SK-N-SH (cell line): ENCODE measurements at regions not wholly inside any gene's neighbourhood (a gene's known extent, or its start where the extent isn't known, plus 50 kb on each side); places are given as distances from the start of the nearest gene placed in this dataset.

ENCODE experiments used
- CTCF ChIA-PET: fragments of 300-600, 350-600 bp; formaldehyde crosslinking; extraction: SDS; loops from one replicate; lab custom pipeline; 2021; lab: Yijun Ruan, JAX
- POLR2A ChIA-PET: fragments of 350-600 bp; sonication (Branson Sonifier 250); formaldehyde crosslinking; extraction: SDS; loops from one replicate; lab custom pipeline; 2020; ENCODE audit warnings: antibody characterized with exemption, inconsistent platforms; lab: Yijun Ruan, JAX
- DNase-seq: peaks from one replicate; pipeline ENCODE4 v3.0.0; 2012
- H2AFZ ChIP-seq: fragments of 200-600 bp; sonication (generic); 2 replicates; pipeline ENCODE4 v1.8.1; 2016; ENCODE audit warnings: antibody characterized with exemption, mild to moderate bottlenecking, low read depth
- H3F3A ChIP-seq: fragments of 200-600 bp; sonication (generic); replicated peaks from 2 replicates; pipeline ENCODE3; 2016; ENCODE audit warnings: antibody characterized with exemption, mild to moderate bottlenecking; ENCODE audit not compliant: insufficient read depth
- H3K27ac ChIP-seq, 2 experiments: fragments of 200-500 bp in 1 of 2; fragments of 200-600 bp in 1 of 2; sonication (Bioruptor generic) in 1 of 2; sonication (generic), shearing (Covaris generic) in 1 of 2; 2 replicates each; pipeline versions ENCODE4 v1.5.1 to v1.6.1; 2014 to 2016; ENCODE audit warnings: low read depth in 2 of 2, inconsistent platforms in 1 of 2, low read length in 1 of 2, mild to moderate bottlenecking in 1 of 2, mixed read lengths in 1 of 2
- H3K27me3 ChIP-seq: fragments of 200-600 bp; sonication (generic), shearing (Covaris generic); 2 replicates; pipeline ENCODE4 v1.6.1; 2016; ENCODE audit warnings: mixed run types; ENCODE audit not compliant: insufficient read depth
- H3K36me3 ChIP-seq, 2 experiments: fragments of 200-500 bp in 1 of 2; fragments of 200-600 bp in 1 of 2; sonication (Bioruptor generic) in 1 of 2; sonication (generic) in 1 of 2; replicated peaks in 1 of 2; 2 replicates each; pipeline versions ENCODE3 to v1.5.1; 2014 to 2016; ENCODE audit warnings: low read length in 1 of 2, mild to moderate bottlenecking in 1 of 2; ENCODE audit not compliant: insufficient read depth in 2 of 2, control insufficient read depth in 1 of 2
- H3K4me1 ChIP-seq, 2 experiments: fragments of 200-500 bp in 1 of 2; fragments of 200-600 bp in 1 of 2; sonication (Bioruptor generic) in 1 of 2; sonication (generic), shearing (Covaris generic) in 1 of 2; 2 replicates each; pipeline versions ENCODE4 v1.5.1 to v1.6.1; 2014 to 2016; ENCODE audit warnings: low read depth in 1 of 2, low read length in 1 of 2, mixed run types in 1 of 2; ENCODE audit not compliant: insufficient read depth in 2 of 2, control insufficient read depth in 1 of 2
- H3K4me2 ChIP-seq: fragments of 200-600 bp; sonication (generic), shearing (Covaris generic); 2 replicates; pipeline ENCODE4 v1.6.1; 2017; ENCODE audit warnings: mixed run types
- H3K4me3 ChIP-seq, 2 experiments: fragments of 200-500 bp in 1 of 2; fragments of 200-600 bp in 1 of 2; sonication (Bioruptor generic) in 1 of 2; sonication (generic), shearing (Covaris generic) in 1 of 2; 2 replicates each; pipeline versions ENCODE4 v1.5.1 to v1.8.1; 2014 to 2016; ENCODE audit warnings: low read depth in 2 of 2, inconsistent platforms in 1 of 2, low read length in 1 of 2, mild to moderate bottlenecking in 1 of 2, mixed read lengths in 1 of 2, moderate library complexity in 1 of 2
- H3K79me2 ChIP-seq: fragments of 200-600 bp; sonication (generic); 2 replicates; pipeline ENCODE4 v1.8.1; 2017; ENCODE audit warnings: mild to moderate bottlenecking; ENCODE audit not compliant: insufficient read depth
- H3K9ac ChIP-seq: fragments of 200-600 bp; sonication (generic); 2 replicates; pipeline ENCODE4 v1.6.1; 2017; ENCODE audit warnings: mixed run types
- H3K9me2 ChIP-seq: fragments of 200-600 bp; sonication (generic); 2 replicates; pipeline ENCODE4 v1.6.1; 2017; ENCODE audit warnings: mixed run types
- H3K9me3 ChIP-seq: fragments of 200-600 bp; sonication (generic); 2 replicates; pipeline ENCODE4 v1.6.1; 2017; ENCODE audit warnings: mixed run types, mild to moderate bottlenecking, moderate library complexity
- H4K20me1 ChIP-seq: fragments of 200-600 bp; sonication (generic); 2 replicates; pipeline ENCODE4 v1.6.1; 2017; ENCODE audit warnings: mild to moderate bottlenecking, mixed run types; ENCODE audit not compliant: insufficient read depth
- CHD2 ChIP-seq: fragments of 150-350 bp; IDR thresholded peaks from 2 replicates; pipeline ENCODE4 v1.6.1; 2018; ENCODE audit warnings: low read length; ENCODE audit not compliant: partially characterized antibody
- ELF1 ChIP-seq: IDR thresholded peaks from 2 replicates; pipeline ENCODE4 v1.4.0; 2012
- IRF3 ChIP-seq: fragments of 150-350 bp; IDR thresholded peaks from 2 replicates; pipeline ENCODE4 v1.6.1; 2016; ENCODE audit warnings: mild to moderate bottlenecking, low read depth, low read length
- MAX ChIP-seq: IDR thresholded peaks from 2 replicates; pipeline ENCODE4 v1.4.0; 2012; ENCODE audit warnings: low read depth
- RCOR1 ChIP-seq: fragments of 150-350 bp; IDR thresholded peaks from 2 replicates; pipeline ENCODE4 v1.6.1; 2017; ENCODE audit warnings: antibody characterized with exemption, low read length
- SIN3A ChIP-seq: IDR thresholded peaks from 2 replicates; pipeline ENCODE4 v1.6.1; 2012; ENCODE audit warnings: low read depth, mild to moderate bottlenecking, low read length, moderate library complexity, borderline replicate concordance
- TCF12 ChIP-seq: IDR thresholded peaks from 2 replicates; pipeline ENCODE4 v1.4.0; 2012
- TEAD4 ChIP-seq: IDR thresholded peaks from 2 replicates; pipeline ENCODE4 v1.4.0; 2012; ENCODE audit warnings: mild to moderate bottlenecking, borderline replicate concordance; ENCODE audit not compliant: insufficient read depth
- USF2 ChIP-seq: fragments of 150-350 bp; IDR thresholded peaks from 2 replicates; pipeline ENCODE4 v1.6.1; 2017; ENCODE audit warnings: antibody characterized with exemption, low read length, low read depth, borderline replicate concordance
- YY1 ChIP-seq: IDR thresholded peaks from 2 replicates; pipeline ENCODE4 v1.4.0; 2012; ENCODE audit warnings: low read depth, mild to moderate bottlenecking
- WGBS: methylation state at CpG from one replicate; pipeline ENCODE4 v1.1.6; 2017; ENCODE audit warnings: low lambda C conversion rate; 5-methylcytosine and 5-hydroxymethylcytosine counted together

- no peak for TF ChIP-seq USF2
- no peak for TF ChIP-seq IRF3
- TF ChIP-seq RCOR1: no peak
- TF ChIP-seq CHD2: no peak
- TF ChIP-seq SIN3A: no peak
- no peak for TF ChIP-seq TEAD4
- no peak for TF ChIP-seq YY1
Observed at GRCh38 chr22:47388778-47389177, 626.3 kb downstream of the TBC1D22A start (continued).

- DNase-seq: no peak
Observed at GRCh38 chr22:47388331-47388730, 625.9 kb downstream of the TBC1D22A start.

More at GRCh38 chr22:47388331-47388730, 625.9 kb downstream of the TBC1D22A start:
- 25% methylated on average over 4 of the region's 7 CpGs for WGBS
- H3K9me2 ChIP-seq: no peaks in the 10 kb centered on the region
- TF ChIP-seq TEAD4 (no peak), ELF1 (no peak), MAX (no peak), USF2 (no peak), TCF12 (no peak)
- no peak overlapping the region for H3K4me3 ChIP-seq
- no peak overlapping the region for H3K4me2 ChIP-seq
- no peak overlapping the region for H3K9ac ChIP-seq
- no peaks in the 10 kb centered on the region for H4K20me1 ChIP-seq
- H3K27me3 ChIP-seq: peaks cover 6% of the 10 kb centered on the region
- no peaks in the 10 kb centered on the region for H3K79me2 ChIP-seq
- no peak overlapping the region for H2AFZ ChIP-seq
- H3K36me3 ChIP-seq: no peaks in the 10 kb centered on the region
- ChIA-PET POLR2A (no interaction called here), CTCF (no interaction called here)
- no peaks in the 10 kb centered on the region for H3F3A ChIP-seq
- H3K27ac ChIP-seq: no peak overlapping the region
- H3K9me3 ChIP-seq: no peaks in the 10 kb centered on the region
- no peaks in the 10 kb centered on the region; a peak in 1 of 4 replicates for H3K4me1 ChIP-seq
